ENCODE measurements at regions not wholly inside any gene's neighbourhood (a gene's known extent, or its start where the extent isn't known, plus 50 kb on each side); places are given as distances from the start of the nearest gene placed in this dataset.

DNA sequence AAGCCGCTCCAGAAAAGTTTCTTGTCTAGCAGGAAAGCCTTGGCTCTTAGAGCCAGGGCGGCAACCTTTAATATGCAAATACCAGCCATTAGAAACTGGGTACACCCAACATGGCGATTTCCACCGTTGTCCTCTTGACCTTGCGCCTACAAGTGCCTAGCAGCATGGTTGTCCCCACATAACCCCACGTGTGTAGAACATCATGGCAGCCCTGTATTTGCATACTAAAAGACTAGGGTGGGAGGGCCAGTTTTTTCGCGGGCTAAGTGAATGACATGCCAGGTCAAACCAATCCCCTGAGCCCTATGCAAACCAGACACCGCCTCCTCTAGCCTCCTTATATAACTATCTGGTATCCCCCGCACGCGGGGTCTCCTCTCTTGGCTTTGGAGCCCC, 58.4 kb upstream of the FZD8 start:
- no peak overlapping the region for H3K27ac ChIP-seq (ENCODE audit: low read depth, low read length)
- H3K27me3 ChIP-seq (ENCODE audit: insufficient read depth, low read length): 0 out of 2 replicates have a peak, but pooled peaks cover 7% of the 10 kb centered on the region
- no peak overlapping the region for H2AFZ ChIP-seq (ENCODE audit: low read depth, low read length, poor library complexity, severe bottlenecking)
- H3K79me2 ChIP-seq (ENCODE audit: insufficient read depth, low read length): no peaks in the 10 kb centered on the region
- ChIA-PET CTCF (no interaction called here), POLR2A (no interaction called here), RAD21 (ENCODE audit: low non-redundant PET in 1 of 2, low total read pairs in 2 of 2, uncharacterized antibody in 2 of 2, unreplicated experiment in 2 of 2) (no interaction called here)
- no peaks in the 10 kb centered on the region for H3K9me3 ChIP-seq (ENCODE audit: control insufficient read depth in 1 of 2, insufficient read depth in 1 of 2, low read depth in 1 of 2, low read length in 2 of 2)
- H3K9me2 ChIP-seq (ENCODE audit: insufficient read depth): no peaks in the 10 kb centered on the region
- H3K9ac ChIP-seq (ENCODE audit: low read length): no peak overlapping the region
- no peak for TF ChIP-seq RAD21 (IDR thresholded peaks at IDR 0.05; ENCODE audit: low read depth)
- no peak for TF ChIP-seq ZFX (IDR thresholded peaks at IDR 0.05)
- TF ChIP-seq SRF (IDR thresholded peaks at IDR 0.05; ENCODE audit: low read depth): no peak
- TF ChIP-seq SIN3A (IDR thresholded peaks at IDR 0.05; ENCODE audit: low read depth): no peak
- TF ChIP-seq EZH2phosphoT487 (IDR thresholded peaks at IDR 0.05; ENCODE audit: borderline replicate concordance): no peak
- TF ChIP-seq, protein P1, sequence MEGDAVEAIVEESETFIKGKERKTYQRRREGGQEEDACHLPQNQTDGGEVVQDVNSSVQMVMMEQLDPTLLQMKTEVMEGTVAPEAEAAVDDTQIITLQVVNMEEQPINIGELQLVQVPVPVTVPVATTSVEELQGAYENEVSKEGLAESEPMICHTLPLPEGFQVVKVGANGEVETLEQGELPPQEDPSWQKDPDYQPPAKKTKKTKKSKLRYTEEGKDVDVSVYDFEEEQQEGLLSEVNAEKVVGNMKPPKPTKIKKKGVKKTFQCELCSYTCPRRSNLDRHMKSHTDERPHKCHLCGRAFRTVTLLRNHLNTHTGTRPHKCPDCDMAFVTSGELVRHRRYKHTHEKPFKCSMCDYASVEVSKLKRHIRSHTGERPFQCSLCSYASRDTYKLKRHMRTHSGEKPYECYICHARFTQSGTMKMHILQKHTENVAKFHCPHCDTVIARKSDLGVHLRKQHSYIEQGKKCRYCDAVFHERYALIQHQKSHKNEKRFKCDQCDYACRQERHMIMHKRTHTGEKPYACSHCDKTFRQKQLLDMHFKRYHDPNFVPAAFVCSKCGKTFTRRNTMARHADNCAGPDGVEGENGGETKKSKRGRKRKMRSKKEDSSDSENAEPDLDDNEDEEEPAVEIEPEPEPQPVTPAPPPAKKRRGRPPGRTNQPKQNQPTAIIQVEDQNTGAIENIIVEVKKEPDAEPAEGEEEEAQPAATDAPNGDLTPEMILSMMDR (IDR thresholded peaks at IDR 0.05 in 2 of 3, conservative IDR thresholded peaks at IDR 0.05 in 1 of 3; ENCODE audit: borderline replicate concordance in 1 of 3, insufficient read depth in 1 of 3, low read depth in 2 of 3, low read length in 2 of 3): no peak
- TF ChIP-seq CBX3 (IDR thresholded peaks at IDR 0.05; ENCODE audit: low read depth): no peak
- TF ChIP-seq POLR2A (IDR thresholded peaks at IDR 0.05; ENCODE audit: borderline replicate concordance, extremely low read depth, insufficient read depth, insufficient read length): no peak
- no peak for TF ChIP-seq EZH2 (IDR thresholded peaks at IDR 0.05)
- TF ChIP-seq, protein P2, sequence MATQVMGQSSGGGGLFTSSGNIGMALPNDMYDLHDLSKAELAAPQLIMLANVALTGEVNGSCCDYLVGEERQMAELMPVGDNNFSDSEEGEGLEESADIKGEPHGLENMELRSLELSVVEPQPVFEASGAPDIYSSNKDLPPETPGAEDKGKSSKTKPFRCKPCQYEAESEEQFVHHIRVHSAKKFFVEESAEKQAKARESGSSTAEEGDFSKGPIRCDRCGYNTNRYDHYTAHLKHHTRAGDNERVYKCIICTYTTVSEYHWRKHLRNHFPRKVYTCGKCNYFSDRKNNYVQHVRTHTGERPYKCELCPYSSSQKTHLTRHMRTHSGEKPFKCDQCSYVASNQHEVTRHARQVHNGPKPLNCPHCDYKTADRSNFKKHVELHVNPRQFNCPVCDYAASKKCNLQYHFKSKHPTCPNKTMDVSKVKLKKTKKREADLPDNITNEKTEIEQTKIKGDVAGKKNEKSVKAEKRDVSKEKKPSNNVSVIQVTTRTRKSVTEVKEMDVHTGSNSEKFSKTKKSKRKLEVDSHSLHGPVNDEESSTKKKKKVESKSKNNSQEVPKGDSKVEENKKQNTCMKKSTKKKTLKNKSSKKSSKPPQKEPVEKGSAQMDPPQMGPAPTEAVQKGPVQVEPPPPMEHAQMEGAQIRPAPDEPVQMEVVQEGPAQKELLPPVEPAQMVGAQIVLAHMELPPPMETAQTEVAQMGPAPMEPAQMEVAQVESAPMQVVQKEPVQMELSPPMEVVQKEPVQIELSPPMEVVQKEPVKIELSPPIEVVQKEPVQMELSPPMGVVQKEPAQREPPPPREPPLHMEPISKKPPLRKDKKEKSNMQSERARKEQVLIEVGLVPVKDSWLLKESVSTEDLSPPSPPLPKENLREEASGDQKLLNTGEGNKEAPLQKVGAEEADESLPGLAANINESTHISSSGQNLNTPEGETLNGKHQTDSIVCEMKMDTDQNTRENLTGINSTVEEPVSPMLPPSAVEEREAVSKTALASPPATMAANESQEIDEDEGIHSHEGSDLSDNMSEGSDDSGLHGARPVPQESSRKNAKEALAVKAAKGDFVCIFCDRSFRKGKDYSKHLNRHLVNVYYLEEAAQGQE (IDR thresholded peaks at IDR 0.05; ENCODE audit: low read depth): no peak
- TF ChIP-seq, protein P3, sequence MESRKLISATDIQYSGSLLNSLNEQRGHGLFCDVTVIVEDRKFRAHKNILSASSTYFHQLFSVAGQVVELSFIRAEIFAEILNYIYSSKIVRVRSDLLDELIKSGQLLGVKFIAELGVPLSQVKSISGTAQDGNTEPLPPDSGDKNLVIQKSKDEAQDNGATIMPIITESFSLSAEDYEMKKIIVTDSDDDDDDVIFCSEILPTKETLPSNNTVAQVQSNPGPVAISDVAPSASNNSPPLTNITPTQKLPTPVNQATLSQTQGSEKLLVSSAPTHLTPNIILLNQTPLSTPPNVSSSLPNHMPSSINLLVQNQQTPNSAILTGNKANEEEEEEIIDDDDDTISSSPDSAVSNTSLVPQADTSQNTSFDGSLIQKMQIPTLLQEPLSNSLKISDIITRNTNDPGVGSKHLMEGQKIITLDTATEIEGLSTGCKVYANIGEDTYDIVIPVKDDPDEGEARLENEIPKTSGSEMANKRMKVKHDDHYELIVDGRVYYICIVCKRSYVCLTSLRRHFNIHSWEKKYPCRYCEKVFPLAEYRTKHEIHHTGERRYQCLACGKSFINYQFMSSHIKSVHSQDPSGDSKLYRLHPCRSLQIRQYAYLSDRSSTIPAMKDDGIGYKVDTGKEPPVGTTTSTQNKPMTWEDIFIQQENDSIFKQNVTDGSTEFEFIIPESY (IDR thresholded peaks at IDR 0.05; ENCODE audit: extremely low read depth, insufficient replicate concordance, low read length): no peak
- TF ChIP-seq CEBPB (IDR thresholded peaks at IDR 0.05; ENCODE audit: low read depth): no peak
- TF ChIP-seq YY1 (IDR thresholded peaks at IDR 0.05; ENCODE audit: extremely low read depth, insufficient replicate concordance, low read depth, low read length): no peak
- no peak for DNase-seq (ENCODE audit: low read depth, low spot score)
- H3K4me3 ChIP-seq (replicated peaks in 1 of 2; ENCODE audit: low read depth in 1 of 2, low read length in 2 of 2): no peak overlapping the region
- no peak for ATAC-seq
- intact Hi-C loops (cut with micrococcal nuclease): no loop called here
- no peaks in the 10 kb centered on the region for H3K4me1 ChIP-seq (ENCODE audit: control insufficient read depth in 1 of 2, insufficient read depth in 2 of 2, low read length in 2 of 2)
- no TSS peak for BruUV-seq (replicated peaks)
- H4K20me1 ChIP-seq (ENCODE audit: insufficient read depth): no peaks in the 10 kb centered on the region
- no peak overlapping the region for H3K4me2 ChIP-seq (ENCODE audit: low read length)
- H3K36me3 ChIP-seq (ENCODE audit: control insufficient read depth in 1 of 2, insufficient read depth in 2 of 2, low read length in 2 of 2): no peaks in the 10 kb centered on the region
